ENCODE measurements at regions not wholly inside any gene's neighbourhood (a gene's known extent, or its start where the extent isn't known, plus 50 kb on each side); places are given as distances from the start of the nearest gene placed in this dataset.
"Not testable (repeated sequence)": the region's sequence is repeated elsewhere in the genome, so short reads cannot be mapped to it uniquely, and the experiment has no call there.

DNA sequence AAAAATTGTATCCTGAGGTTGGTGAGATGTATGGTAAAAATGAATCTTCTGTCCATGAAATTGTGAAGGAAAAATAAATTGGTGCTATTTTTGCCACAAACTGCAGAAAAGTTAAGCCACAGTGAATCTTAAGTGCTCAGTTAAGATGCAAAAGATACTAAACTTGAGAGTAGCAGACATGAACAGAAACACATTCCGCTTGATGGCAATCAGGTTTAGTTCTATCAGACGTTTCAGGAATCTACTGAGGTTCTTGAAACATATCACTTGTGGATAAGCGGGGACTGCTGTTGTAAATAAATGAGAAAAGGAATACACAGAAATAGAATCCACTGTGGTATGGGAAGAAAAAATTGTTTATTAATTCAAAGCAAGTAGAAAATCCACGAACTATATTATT, 311.2 kb upstream of the PRR16 start:
- no peak for DNase-seq

DNA sequence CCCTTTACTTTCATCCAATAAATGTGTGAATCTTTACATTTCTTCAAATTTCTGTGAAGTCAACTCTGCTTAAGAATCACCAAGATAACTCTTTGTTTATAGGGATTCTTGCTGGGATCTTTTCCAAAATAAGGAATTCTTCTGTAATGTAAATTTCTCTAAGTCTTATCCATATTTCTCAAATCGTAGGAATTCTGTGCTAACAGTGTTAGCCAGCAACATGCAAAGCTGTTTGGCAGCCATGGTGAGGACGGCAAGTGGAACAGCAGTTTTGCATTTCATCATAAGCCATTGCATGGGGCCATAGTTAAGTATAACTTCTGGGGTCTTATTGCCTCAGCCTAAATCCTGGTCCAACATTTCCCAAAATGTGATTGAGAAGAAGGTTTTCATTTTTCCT, 310.5 kb upstream of the PRR16 start:
- no peak for DNase-seq

DNA sequence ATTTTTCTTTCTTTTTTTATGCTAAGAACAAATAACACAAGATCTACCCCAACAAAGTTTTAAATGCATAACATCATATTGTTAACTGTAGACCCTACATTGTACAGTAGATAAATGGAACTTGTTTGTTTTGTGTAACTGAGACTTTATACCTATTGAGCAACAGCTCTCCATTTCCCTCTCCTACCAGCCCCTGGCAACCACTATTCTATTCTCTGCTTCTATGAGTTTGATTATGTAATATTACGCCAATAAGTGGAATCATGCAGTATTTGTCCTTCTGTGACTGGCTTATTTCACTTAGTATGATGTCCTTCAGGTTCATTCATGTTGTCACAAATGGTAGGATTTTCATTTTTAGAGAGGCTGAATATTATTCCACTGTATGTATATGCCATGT, 308.2 kb upstream of the PRR16 start:
- peak in 1 of 2 donors; percentile 38 for DNase-seq

DNA sequence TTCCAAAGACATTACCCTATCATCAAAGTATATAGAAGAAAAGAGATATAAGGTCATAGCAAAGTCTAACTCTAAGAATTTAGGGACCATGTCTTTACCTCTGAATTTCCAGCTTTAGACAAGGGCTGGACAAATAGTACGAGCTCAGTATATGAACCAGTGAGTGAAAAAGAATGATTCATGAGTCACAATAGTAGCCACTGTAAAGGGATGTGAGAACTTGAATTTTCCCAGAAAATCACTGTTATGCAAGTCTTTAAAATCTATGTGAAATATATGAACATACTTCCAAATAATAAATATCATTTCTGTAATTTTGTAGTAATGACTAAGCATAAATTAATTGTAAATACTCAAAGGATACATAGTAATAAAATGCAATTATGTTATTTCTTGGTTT, 305.9 kb upstream of the PRR16 start:
- DNase-seq, result peak; percentile 40 to 61

DNA sequence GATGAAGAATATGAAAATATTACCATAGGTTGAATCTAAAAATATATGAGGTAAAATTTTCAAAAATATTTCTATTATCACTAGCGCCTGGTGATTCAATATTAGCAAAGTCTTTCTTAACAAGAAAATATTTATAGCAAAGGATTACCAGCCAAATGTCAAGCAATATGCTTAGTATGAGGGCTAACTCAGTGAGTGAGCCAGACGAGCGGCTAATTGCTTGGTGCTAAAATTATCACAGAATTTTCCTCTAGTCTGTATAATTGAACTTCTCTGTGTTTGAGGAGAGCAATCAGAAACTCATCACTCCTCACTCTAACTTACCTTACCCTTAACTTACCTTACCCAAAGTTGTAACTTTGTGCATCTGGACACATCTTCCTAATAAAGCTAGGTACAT, 304.9 kb upstream of the PRR16 start:
- no peak for DNase-seq

DNA sequence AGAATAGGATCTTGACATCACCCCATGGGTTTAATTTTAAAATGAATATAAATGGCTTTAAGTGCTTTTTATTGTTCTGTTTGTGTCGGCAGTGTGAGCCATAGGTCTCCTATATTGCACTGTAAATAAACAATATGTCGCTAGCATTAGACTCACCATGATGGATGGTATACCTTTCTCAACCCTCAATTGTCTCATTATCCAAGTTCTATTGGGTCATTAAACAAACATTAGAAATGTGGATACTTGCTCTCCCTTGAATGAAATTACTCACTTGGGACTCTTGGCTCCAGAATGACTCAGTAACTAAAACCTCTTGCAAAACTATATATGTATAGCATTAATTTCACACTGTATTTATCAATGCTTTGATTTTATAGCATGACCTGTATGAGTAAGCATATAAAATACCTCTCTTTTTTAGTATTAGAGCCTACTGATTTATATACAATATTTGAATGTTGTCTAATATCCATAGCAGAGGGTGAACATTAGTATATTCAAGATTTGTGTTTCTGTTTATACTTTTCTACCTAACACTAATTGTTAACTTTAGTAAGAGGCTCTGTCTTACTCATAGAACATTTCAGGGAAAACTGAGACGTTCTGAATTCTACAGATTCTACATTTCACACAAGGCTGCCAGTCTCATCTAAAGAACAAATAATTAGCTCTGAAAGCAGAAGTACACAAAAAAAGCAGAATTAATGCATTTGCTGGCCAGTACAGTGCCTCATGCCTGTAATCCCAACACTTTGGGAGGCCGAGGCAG, 303.8 kb upstream of the PRR16 start:
- DNase-seq, result no peak

DNA sequence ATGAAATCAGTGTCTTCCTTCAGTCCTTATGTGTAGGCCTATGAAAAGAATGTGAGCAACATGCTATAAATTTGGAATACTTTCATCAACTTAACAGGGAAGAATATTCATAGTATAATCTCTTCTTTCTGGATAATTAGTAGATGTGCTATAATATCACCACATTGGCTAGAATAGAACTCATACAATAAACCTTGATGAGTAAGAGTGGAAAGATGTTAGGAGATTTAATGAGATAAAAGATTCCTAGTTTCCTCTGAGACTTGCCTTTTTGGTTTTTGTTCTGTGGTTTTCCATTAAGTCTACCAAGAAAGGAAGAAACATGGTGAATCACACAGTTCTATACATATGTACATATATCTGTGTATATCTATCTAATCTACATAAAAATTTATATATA, 301.8 kb upstream of the PRR16 start:
- no peak for DNase-seq

DNA sequence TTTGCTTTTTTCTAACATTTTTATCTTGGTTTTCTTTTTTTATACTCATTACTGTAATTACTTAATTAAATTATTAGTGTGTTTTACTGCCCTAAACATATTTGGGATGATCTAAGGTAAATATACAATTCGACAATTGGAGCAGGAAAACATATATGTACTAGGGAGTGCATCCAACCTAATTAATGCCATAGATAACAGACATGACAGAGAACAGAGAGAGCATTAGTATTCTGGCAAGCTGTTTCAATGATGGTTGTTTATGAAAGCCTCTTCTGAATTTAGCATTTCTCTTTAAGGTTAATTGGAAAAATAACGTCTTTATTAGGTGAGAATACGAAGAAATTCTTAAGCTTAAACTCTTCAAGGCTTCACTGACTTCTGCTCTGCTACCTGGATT, 300.1 kb upstream of the PRR16 start:
- DNase-seq, result no peak

DNA sequence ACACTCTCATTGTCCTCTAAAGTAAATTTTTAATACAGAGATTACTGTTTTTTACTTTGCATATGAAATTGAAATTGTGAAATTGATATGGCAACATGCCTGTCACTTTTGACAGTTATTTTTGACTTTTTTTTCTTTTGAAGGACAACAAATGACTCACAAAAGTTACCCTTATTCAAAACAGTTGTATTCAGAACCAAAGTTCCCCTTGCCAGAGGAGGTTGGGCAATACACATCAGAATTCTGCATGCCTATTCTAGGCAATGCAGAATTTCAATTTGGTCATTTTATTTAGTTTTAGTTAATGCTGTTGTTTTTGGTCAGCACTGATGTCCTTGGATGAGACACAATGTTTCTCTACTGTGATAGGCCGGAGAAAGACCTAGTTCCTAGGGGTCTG, 299.1 kb upstream of the PRR16 start:
- DNase-seq, result peak; percentile 67

DNA sequence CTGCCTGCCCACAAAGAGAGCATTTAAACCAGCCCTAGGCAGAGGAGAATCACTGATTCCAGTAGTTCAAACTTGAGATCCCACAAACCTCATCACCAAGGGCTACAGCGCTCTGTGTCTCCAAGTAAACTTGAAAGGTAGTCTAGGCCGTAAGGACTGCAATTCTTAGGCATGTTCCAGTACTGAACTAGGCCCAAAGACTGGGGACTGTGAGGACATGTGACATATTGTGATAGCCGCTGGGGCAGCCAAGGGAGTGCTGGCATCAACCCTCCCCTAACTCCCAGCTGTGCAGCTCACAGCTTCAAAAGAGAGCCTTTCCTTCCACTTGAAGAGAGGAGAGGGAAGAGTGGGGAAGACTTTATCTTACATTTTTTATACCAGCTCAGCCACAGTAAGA, 291.0 kb upstream of the PRR16 start:
- DNase-seq, result no peak

DNA sequence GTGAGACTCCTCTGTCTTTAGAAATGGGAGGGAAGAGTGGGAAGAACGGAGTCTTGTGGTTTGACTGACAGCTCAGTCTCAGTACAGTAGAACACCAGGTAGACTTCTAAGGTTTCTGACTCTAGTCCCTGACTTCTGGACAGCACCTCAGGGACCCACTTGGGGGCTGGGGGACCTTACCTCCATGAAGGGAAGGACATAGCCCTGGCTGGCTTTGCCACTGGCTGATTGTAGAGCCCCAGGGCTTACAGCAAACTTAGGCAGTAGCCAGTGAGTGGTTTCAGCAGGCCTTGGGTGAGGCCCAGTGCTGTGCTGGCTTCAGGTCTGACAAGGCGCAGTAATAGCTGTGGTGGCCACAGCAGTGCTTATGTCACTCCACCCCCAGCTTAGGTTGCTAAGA, 290.0 kb upstream of the PRR16 start:
- DNase-seq, result no peak

DNA sequence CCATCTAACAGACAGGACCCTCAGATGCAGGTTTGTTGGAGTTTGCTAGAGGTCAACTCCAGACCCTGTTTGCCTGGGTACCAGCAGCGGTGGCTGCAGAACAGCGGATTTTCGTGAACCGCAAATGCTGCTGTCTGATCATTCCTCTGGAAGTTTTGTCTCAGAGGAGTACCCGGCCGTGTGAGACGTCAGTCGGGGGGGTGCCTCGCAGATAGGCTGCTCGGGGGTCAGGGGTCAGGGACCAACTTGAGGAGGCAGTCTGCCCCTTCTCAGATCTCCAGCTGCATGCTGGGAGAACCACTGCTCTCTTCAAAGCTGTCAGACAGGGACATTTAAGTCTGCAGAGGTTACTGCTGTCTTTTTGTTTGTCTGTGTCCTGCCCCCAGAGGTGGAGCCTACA, 282.9 kb upstream of the PRR16 start:
- not testable (repeated sequence) for DNase-seq

DNA sequence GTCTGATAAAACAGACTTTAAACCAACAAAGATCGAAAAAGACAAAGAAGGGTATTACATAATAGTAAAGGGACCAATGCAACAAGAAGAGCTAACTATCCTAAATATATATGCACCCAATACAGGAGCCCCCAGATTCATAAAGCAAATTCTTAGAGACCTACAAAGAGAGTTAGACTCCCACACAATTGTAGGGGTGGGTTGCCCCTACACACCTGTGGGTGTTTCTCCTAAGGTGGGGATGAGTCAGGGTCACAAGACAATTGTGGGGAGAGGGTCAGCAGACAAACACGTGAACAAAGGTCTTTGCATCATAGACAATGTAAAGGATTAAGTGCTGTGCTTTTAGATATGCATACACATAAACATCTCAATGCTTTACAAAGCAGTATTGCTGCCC, 269.4 kb upstream of the PRR16 start:
- DNase-seq, result not testable (repeated sequence)

DNA sequence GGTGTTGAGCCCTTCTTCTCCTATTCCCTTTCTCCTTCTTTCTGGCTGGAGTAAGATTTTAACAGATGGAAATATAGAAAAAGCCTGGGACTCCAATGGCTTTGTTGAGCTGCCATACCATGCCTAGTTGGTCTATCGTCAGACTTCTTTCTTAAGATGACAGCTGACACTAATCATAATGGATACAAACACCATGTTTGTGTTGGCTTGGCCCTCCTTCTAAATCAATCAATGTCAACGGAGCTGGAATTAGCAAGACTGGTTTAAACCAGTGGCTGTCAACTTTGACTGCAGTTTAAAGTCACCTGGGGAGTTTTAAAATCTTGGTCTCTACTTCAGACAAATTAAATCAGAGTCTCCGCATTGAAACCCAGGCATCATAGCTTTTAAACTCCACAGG, 264.5 kb upstream of the PRR16 start:
- DNase-seq, result no peak

DNA sequence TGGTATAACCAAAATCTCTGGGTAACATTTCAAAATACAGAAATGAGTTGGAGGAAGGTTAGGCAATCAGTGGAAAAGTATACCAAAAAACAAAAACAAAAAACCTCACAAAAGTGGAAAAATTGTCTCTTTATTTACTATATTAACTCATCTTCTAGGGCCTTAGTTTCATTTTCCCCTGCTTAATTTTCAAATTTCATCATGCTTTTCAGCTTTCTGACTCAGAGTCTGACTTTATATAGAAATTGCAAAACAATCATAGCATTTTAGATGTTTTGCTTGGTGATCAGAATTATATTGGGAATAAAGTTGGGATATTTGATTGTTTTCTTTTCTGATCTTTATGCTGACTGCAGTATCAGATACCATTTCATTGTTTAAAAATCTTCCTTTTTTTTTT, 257.0 kb upstream of the PRR16 start:
- peak; percentile 64 to 79 for DNase-seq

DNA sequence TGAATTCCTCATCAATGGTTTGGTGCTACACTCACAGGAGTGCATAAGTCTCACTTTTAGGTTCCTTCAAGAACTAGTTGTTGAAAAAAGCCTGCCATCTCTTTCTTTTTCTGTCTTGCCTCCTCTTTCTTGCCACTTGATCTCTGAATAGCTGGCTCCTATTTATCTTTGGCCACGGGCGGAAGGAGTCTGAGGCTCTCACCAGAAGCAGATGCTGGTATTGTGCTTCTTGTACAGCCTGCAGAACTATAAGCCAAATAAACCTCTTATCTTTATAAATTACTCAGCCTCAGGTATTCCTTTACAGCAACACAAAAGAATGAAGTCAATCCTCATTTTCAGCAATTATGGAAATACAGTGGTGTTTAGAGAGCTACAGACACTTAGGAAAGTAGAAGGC, 247.1 kb upstream of the PRR16 start:
- no peak for DNase-seq

DNA sequence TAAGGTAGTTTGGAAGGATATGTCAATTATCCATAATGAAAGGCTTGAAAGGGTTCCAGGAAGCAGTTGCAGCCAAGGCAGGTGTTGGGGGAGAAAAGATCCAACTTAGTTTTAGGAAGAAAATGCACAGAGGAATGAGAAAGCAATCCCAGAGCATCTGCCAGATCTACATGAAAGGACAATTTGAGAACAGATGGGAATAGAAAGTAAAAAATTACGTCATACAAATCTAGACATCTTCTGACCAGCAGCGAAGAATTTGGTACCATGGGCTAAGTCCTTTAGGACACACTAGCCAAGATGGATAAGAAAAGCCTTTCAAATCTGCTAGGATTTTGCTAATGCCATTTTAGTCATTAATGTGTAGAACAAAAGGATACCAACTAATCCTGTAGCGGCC, 244.1 kb upstream of the PRR16 start:
- no peak for DNase-seq

DNA sequence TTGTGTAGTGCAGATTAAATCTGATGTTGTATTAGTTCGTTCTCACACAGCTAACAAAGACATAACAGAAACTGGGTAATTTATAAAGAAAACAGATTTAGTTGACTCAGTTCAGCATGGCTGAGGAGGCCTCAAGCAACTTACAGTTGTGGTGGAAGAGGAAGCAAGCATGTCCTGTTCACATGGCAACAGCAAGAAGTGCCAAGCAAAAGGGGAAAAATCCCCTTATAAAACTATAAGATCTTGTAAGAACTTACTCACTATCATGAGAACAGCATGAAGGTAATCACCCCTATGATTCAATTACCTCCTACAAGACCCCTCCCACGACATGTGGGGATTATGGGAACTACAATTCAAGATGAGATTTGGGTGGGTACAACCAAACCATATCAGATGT, 238.6 kb upstream of the PRR16 start:
- peak in 1 of 2 donors; percentile 14 for DNase-seq

DNA sequence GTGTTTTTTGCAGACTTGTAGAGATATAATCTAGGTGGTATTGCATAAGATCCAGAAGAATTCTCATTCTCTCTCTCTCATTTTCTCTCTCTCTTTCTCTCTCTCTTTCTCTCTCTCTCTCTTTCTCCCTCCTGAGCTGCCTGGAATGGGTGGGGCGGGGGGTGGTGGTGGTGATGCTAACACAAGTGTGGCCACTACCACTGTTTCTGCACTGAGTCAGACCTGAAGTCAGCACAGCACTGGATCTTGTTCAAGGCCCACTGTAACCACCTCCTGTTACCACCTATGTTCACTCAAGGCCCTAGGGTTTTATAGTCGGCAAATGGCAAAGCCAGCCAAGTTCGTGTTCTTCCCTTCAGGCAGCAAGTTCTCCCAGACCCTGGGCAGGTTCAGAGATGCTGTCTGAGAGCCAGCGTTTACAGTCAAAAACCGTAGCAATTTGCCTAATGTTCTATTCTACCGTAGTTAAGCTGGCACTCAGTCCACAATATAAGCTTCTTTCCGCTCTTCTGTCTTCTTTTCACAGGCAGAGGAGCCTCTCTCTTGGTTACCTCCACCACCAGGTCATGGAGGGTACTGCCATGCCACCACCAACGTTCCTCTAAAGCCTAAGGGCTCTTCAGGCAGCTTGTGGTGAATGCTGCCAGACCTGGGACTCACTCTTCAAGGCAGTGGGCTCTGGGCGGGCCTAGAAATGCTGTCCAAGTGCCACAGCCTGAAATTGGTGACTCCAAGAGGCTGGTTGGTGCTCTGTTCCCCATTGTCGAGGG, 235.7 kb upstream of the PRR16 start:
- DNase-seq, result no peak

DNA sequence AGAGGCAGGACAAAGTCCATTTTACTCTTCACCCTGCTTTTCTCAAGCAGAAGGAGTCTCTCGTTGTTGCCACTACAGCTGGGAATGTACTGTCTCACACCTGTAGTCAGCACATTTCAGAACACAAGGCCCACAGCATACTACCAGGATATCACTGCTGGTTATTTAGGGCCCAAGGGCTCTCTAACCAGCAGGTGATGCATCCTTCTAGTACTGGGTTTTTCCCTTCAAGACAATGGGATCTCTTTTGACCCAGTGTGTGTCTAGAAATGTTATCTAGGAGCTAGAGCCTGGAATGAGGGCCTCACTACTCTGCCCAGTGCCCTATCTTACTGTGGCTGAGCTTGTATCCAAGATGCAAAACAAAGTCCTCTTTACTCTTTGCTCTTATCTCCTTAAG, 235.1 kb upstream of the PRR16 start:
- DNase-seq, result no peak

DNA sequence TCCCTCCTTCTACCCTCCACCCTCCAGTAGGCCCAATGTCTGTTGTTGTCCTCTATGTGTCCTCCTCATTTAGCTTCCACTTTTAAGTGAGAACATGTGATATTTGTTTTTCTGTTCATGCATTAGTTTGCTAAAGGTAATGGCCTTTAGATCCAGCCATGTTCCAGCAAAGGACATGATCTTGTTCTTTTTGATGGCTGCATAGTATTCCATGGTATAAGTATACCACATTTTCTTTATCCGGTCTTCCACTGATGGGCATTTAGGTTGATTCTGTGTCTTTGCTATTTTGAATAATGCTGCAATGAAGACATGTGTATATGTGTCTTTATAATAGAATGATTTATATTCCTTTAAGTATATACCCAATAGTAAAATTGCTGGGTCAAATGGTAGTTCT, 232.5 kb upstream of the PRR16 start:
- no peak for DNase-seq

DNA sequence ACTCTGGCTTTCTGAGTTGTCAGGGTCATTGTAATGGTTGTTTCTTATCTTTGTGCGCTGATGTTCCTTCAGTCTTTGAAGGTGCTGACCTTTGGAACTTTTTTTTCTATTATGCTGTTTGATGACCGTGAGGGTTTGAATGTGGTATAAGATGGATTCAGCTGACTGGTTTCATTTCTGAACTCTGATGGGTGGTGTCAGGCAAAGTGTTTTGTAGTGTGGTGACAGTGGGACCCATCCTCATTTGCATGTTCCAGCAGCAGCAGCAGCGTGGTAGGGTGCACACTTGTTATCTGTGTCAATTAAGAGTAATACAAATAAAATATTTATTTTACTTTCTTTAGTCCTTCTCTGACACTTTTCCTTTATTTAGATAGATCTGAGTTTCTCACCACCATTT, 227.7 kb upstream of the PRR16 start:
- no peak for DNase-seq

DNA sequence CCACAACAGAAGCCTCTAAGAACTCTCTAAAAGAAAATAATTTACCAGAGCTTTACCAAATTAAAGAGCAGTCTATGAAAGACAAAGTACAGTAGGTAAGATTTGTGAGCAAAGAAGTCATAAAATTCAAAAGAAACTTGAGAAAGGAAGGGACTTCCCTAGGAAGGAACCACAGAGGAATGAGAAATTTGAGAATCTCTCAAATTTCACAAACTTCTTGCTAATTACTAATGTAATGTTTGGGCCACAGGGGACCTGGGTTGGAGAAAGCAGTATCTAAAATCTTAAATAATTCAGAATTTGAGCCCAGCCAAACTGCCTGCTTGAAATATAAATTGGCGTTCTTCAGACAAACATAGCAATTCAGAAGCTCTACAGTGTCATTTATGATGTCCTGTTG, 225.0 kb upstream of the PRR16 start:
- peak; percentile 89 to 96 for DNase-seq

DNA sequence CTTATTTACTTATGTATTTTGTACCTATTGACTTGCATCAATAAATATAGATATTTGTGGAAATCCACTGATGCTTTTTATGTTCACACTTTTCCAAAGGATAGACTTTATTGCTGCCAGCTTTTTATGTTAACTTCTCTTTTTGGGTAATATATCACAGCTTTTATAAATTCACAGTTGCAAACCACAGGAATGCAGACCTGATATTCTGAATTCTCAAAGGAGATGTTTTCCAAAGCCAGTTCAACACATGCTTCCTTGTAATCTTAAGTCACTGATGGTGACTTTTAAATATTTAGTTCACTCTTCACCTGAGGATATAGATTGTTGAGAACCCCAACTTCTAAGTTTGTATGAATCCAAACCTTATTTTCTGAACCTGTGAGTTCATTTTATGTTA, 223.4 kb upstream of the PRR16 start:
- no peak for DNase-seq

DNA sequence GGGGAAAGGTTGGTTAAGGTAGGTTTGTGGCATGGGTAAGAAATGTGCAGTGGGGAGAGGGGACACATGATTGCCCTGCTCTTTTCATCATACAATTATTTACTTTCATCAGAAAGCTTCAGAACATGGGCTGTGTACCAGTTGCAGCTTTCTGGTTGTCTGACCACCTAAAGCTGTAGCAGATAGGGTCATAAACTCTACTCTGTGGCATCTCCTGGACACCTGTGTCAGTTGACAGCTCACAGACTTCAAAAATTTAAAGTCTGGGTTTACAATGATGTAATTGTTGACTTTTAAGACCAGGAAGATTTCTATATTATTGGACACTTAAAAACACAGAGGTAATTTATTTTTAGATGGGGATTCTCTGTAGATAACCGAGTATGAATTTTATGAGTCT, 222.7 kb upstream of the PRR16 start:
- DNase-seq, result no peak

Data from inflammatory macrophage treated with lipopolysaccharide for 1 hour (primary cell).